Subcutaneous abdominal adipose tissue (tissue), 5 donors: ENCODE measurements at regions not wholly inside any gene's neighbourhood (a gene's known extent, or its start where the extent isn't known, plus 50 kb on each side); places are given as distances from the start of the nearest gene placed in this dataset.
"Not testable (repeated sequence)": the region's sequence is repeated elsewhere in the genome, so short reads cannot be mapped to it uniquely, and the experiment has no call there.

Experiments used
- H3K27ac ChIP-seq: one replicate; pipeline ENCODE4 v1.7.0; 2013; ENCODE audit warnings: low read depth, mild to moderate bottlenecking, inconsistent platforms, low read length, moderate library complexity
- H3K27me3 ChIP-seq, 5 donors: one replicate each; pipeline ENCODE4 v1.7.0; 2013; ENCODE audit warnings: low read length in 5 of 5, inconsistent platforms in 1 of 5; ENCODE audit not compliant: control insufficient read depth in 5 of 5, insufficient read depth in 4 of 5
- H3K36me3 ChIP-seq, 5 donors: one replicate each; pipeline ENCODE4 v1.7.0; 2013; ENCODE audit warnings: low read length in 5 of 5; ENCODE audit not compliant: control insufficient read depth in 5 of 5, insufficient read depth in 5 of 5
- H3K4me1 ChIP-seq, 5 donors: one replicate each; pipeline ENCODE4 v1.7.0; 2013; ENCODE audit warnings: low read length in 5 of 5, mild to moderate bottlenecking in 3 of 5, moderate library complexity in 1 of 5; ENCODE audit not compliant: control insufficient read depth in 5 of 5, insufficient read depth in 5 of 5
- H3K4me3 ChIP-seq, 5 donors: one replicate each; pipeline ENCODE4 v1.7.0; 2013; ENCODE audit warnings: low read length in 5 of 5, low read depth in 1 of 5
- H3K9ac ChIP-seq, 5 donors: one replicate each; pipeline ENCODE4 v1.7.0; 2013; ENCODE audit warnings: low read length in 5 of 5, mild to moderate bottlenecking in 4 of 5, moderate library complexity in 3 of 5
- H3K9me3 ChIP-seq, 5 donors: one replicate each; pipeline ENCODE4 v1.7.0; 2013; ENCODE audit warnings: low read length in 5 of 5; ENCODE audit not compliant: control insufficient read depth in 5 of 5
- donor health status: healthy.
- donor health status: healthy.
- donor health status: healthy.
- donor health status: healthy.
- donor health status: healthy.

DNA sequence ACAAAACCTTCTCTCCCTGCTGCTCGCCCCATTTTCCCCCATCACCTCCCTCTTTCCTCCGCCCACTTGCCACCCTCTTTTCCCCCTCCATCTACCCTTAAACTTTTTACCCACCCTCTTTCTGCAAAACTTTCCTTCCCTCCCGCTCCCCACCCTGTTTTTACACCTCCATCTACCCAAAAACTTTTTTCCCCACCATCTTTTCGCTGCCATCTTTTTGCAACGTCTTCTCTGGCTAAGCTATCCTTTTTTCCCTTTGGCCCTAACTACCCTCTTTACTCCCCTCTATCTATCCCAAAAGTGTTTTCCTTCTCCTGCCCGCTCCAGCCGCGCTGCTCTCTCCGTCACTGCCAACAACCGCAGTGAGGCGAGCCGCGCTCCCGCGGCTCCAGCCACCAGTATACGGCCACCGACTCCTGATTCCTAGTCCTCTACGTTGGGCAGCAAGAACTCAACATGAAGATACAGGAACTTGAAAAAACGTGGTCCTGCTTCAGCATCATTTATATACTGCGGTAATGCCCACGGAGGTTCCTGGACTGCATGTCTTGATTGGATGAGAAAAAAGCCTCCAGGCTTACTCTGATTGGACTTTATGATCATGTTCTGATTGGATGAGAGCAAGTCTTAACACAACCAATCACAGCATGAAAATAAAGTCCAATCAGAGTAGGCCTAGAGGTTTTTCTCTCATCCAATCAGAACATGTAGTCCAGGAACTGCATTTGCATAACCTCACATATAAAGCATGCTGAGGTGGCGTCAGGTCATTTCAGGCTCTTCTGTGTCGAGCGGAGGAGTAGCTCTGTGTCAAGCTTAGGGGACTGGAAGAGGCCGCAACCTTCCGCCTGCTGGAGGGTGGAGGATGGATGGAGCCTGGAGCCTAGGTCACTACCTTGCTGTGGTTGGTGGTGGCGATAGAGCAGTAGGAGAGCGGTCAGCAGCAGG lies 79.9 kb upstream of the KCNJ18 start:
- H3K27me3 ChIP-seq, H3K9me3 ChIP-seq, H3K4me1 ChIP-seq, H3K9ac ChIP-seq, H3K4me3 ChIP-seq, H3K27ac ChIP-seq, H3K36me3 ChIP-seq: not testable (repeated sequence)

DNA sequence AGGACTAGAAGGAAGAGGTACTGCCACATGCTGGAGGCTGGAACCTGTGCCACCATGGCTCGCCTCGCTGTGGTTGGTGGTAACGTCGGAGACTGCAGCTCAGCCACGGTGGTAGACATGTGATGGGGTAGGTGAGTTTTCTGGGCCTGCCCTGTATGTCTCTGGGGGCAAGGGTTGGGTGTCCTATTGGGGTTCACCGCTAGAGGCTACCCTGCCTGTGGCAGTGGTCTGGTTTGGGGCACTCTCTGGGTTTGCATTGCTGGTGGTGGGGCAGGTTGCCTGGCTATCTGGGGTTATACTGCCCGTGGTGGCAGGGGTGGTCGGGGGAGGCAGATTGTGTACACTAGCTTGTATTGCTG lies 79.3 kb upstream of the KCNJ18 start:
- Histone ChIP-seq H3K4me3 (no peak overlapping the region), H3K9ac (no peak overlapping the region), H3K9me3 (no peaks in the 10 kb centered on the region), H3K27ac (no peak overlapping the region), H3K4me1 (no peaks in the 10 kb centered on the region), H3K27me3 (no peaks in the 10 kb centered on the region), H3K36me3 (no peaks in the 10 kb centered on the region)

DNA sequence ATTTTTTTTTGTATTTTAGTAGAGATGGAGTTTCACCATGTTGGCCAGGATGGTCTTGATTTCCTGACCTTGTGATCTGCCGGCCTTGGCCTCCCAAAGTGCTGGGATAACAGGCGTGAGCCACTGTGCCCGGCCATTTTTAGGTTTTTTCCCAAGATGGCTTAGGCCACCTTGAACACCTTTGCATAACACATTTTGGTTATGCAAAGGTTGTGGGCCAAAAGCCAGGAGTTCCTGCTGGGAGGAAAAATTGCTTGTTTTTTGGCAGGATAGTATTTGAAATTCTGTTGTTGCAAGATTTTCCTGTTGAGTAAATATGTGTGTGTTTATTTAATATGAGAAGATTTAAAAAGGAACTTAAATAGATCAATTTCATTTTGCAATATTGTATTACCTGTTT lies 65.3 kb upstream of the KCNJ18 start:
- not testable (repeated sequence) for H3K27ac ChIP-seq, H3K36me3 ChIP-seq, H3K27me3 ChIP-seq, H3K9ac ChIP-seq, H3K9me3 ChIP-seq, H3K4me3 ChIP-seq, H3K4me1 ChIP-seq
